Tibial nerve (tissue), 3 donors: ENCODE measurements at regions not wholly inside any gene's neighbourhood (a gene's known extent, or its start where the extent isn't known, plus 50 kb on each side); places are given as distances from the start of the nearest gene placed in this dataset.

Experiments
- POLR2A ChIP-seq, 2 donors: fragments of 450-650 bp; IDR thresholded peaks; one replicate each; pipeline ENCODE4 v1.6.1; 2017; ENCODE audit warnings: antibody characterized with exemption in 2 of 2, mild to moderate bottlenecking in 2 of 2, moderate library complexity in 2 of 2
- TF ChIP-seq, protein P1 (sequence below), 5 experiments: fragments of 200-600 bp in 3 of 5; fragments of 450-650 bp in 2 of 5; sonication (generic) in 3 of 5; IDR thresholded peaks; one replicate each; pipeline ENCODE4 v1.5.1; 2016 to 2019; ENCODE audit warnings: antibody characterized with exemption in 5 of 5, mild to moderate bottlenecking in 3 of 5, moderate library complexity in 2 of 5

- TF ChIP-seq, protein P1, sequence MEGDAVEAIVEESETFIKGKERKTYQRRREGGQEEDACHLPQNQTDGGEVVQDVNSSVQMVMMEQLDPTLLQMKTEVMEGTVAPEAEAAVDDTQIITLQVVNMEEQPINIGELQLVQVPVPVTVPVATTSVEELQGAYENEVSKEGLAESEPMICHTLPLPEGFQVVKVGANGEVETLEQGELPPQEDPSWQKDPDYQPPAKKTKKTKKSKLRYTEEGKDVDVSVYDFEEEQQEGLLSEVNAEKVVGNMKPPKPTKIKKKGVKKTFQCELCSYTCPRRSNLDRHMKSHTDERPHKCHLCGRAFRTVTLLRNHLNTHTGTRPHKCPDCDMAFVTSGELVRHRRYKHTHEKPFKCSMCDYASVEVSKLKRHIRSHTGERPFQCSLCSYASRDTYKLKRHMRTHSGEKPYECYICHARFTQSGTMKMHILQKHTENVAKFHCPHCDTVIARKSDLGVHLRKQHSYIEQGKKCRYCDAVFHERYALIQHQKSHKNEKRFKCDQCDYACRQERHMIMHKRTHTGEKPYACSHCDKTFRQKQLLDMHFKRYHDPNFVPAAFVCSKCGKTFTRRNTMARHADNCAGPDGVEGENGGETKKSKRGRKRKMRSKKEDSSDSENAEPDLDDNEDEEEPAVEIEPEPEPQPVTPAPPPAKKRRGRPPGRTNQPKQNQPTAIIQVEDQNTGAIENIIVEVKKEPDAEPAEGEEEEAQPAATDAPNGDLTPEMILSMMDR (IDR thresholded peaks at IDR 0.05) = no peak
- TF ChIP-seq POLR2A (IDR thresholded peaks at IDR 0.05) = no peak
These were observed 146.9 kb upstream of the DMRT1 start for GRCh38 chr9:694403-695154.
